GM20000 (cell line): ENCODE measurements at regions not wholly inside any gene's neighbourhood (a gene's known extent, or its start where the extent isn't known, plus 50 kb on each side); places are given as distances from the start of the nearest gene placed in this dataset.

Source experiments
- DNase-seq: peaks from one replicate; pipeline ENCODE4 v3.0.0; 2012; ENCODE audit warnings: low spot score
- CTCF ChIP-seq: IDR thresholded peaks from 2 replicates; pipeline ENCODE4 v1.5.1; 2012; ENCODE audit warnings: mild to moderate bottlenecking, control low read depth; ENCODE audit errors: extremely low read depth, missing control alignments

GRCh38 chr1:235925016-235925415, 58.3 kb upstream of the LYST start:
- no peak for DNase-seq
- no peak for TF ChIP-seq CTCF

GRCh38 chr1:235923466-235924021, 56.8 kb upstream of the LYST start:
- TF ChIP-seq CTCF: no peak
- DNase-seq: peak; percentile 19

- no peak for DNase-seq
- no peak for TF ChIP-seq CTCF
Observed at GRCh38 chr1:235920596-235921375, 54.1 kb upstream of the LYST start.

- no peak for TF ChIP-seq CTCF
- DNase-seq: no peak
Observed at GRCh38 chr1:235919833-235920441, 53.2 kb upstream of the LYST start.

- no peak for DNase-seq
- TF ChIP-seq CTCF: no peak
Observed at GRCh38 chr1:235919127-235919832, 52.6 kb upstream of the LYST start.

- TF ChIP-seq CTCF: no peak
- DNase-seq: no peak
Observed at GRCh38 chr1:235918465-235918864, 51.8 kb upstream of the LYST start.

GRCh38 chr1:235918032-235918431, 51.3 kb upstream of the LYST start:
- no peak for TF ChIP-seq CTCF
- DNase-seq: no peak
